Trophoblast cell (in vitro differentiated cells and primary cell): ENCODE measurements at regions not wholly inside any gene's neighbourhood (a gene's known extent, or its start where the extent isn't known, plus 50 kb on each side); places are given as distances from the start of the nearest gene placed in this dataset.
A peak's percentile ranks its signal among the peaks of the same experiment; 100 is the strongest.

Experiments used
- DNase-seq, 2 donors: peaks; one replicate each; pipeline ENCODE4 v3.0.0-alpha.2; 2016
- H2AFZ ChIP-seq: 2 replicates; pipeline ENCODE4 v1.6.1; 2013; ENCODE audit warnings: low read length, moderate library complexity, mild to moderate bottlenecking; ENCODE audit not compliant: insufficient read depth, poor library complexity
- H2AK5ac ChIP-seq: 2 replicates; pipeline ENCODE4 v1.6.1; 2013; ENCODE audit warnings: mild to moderate bottlenecking, low read length
- H2BK120ac ChIP-seq: 2 replicates; pipeline ENCODE4 v1.6.1; 2013; ENCODE audit warnings: low read length, mild to moderate bottlenecking, moderate library complexity; ENCODE audit not compliant: insufficient read depth, poor library complexity
- H2BK12ac ChIP-seq: 2 replicates; pipeline ENCODE4 v1.6.1; 2013; ENCODE audit warnings: mild to moderate bottlenecking, low read length, moderate library complexity
- H2BK5ac ChIP-seq: 2 replicates; pipeline ENCODE4 v1.6.1; 2013; ENCODE audit warnings: low read length, low read depth, moderate library complexity, mild to moderate bottlenecking; ENCODE audit not compliant: poor library complexity
- H3K14ac ChIP-seq: 2 replicates; pipeline ENCODE4 v1.6.1; 2013; ENCODE audit warnings: mild to moderate bottlenecking, low read length
- H3K18ac ChIP-seq: 2 replicates; pipeline ENCODE4 v1.6.1; 2013; ENCODE audit warnings: mild to moderate bottlenecking, low read length
- H3K23ac ChIP-seq: 2 replicates; pipeline ENCODE4 v1.6.1; 2013; ENCODE audit warnings: low read length
- H3K27ac ChIP-seq: 2 replicates; pipeline ENCODE4 v1.5.1; 2013; ENCODE audit warnings: low read depth, mild to moderate bottlenecking, inconsistent platforms, low read length, moderate library complexity
- H3K27me3 ChIP-seq: 2 replicates; pipeline ENCODE4 v1.6.1; 2013; ENCODE audit warnings: inconsistent platforms, mild to moderate bottlenecking, low read length, moderate library complexity; ENCODE audit not compliant: insufficient read depth
- H3K36me3 ChIP-seq, 2 experiments: 1 replicate in 1 of 2; 2 replicates in 1 of 2; pipeline ENCODE4 v1.6.1; 2013; ENCODE audit warnings: low read length in 2 of 2, mild to moderate bottlenecking in 2 of 2, moderate library complexity in 1 of 2; ENCODE audit not compliant: insufficient read depth in 2 of 2, control insufficient read depth in 1 of 2
- H3K4ac ChIP-seq: 2 replicates; pipeline ENCODE4 v1.6.1; 2013; ENCODE audit warnings: low read depth, mild to moderate bottlenecking, low read length, moderate library complexity
- H3K4me1 ChIP-seq, 2 experiments: 1 replicate in 1 of 2; 2 replicates in 1 of 2; pipeline ENCODE4 v1.6.1; 2013; ENCODE audit warnings: low read length in 2 of 2, mild to moderate bottlenecking in 2 of 2, moderate library complexity in 1 of 2; ENCODE audit not compliant: insufficient read depth in 2 of 2, control insufficient read depth in 1 of 2
- H3K4me2 ChIP-seq: 2 replicates; pipeline ENCODE4 v1.6.1; 2013; ENCODE audit warnings: inconsistent platforms, mild to moderate bottlenecking, low read length, moderate library complexity
- H3K4me3 ChIP-seq: 2 replicates; pipeline ENCODE4 v1.5.1; 2013; ENCODE audit warnings: mild to moderate bottlenecking, low read depth, low read length, inconsistent platforms
- H3K79me1 ChIP-seq: one replicate; pipeline ENCODE4 v1.6.1; 2013; ENCODE audit warnings: low read length
- H3K79me2 ChIP-seq: 2 replicates; pipeline ENCODE4 v1.6.1; 2013; ENCODE audit warnings: low read length, mild to moderate bottlenecking; ENCODE audit not compliant: control insufficient read depth, insufficient read depth, poor library complexity
- H3K9ac ChIP-seq: 2 replicates; pipeline ENCODE4 v1.6.1; 2013; ENCODE audit warnings: mild to moderate bottlenecking, low read length
- H3K9me3 ChIP-seq: 2 replicates; pipeline ENCODE4 v1.6.1; 2013; ENCODE audit warnings: low read depth, mild to moderate bottlenecking, control low read depth, inconsistent platforms, low read length; ENCODE audit not compliant: insufficient read depth
- H4K12ac ChIP-seq: 2 replicates; pipeline ENCODE4 v1.6.1; 2013; ENCODE audit warnings: low read depth, mild to moderate bottlenecking, low read length, moderate library complexity
- H4K8ac ChIP-seq: 2 replicates; pipeline ENCODE4 v1.6.1; 2013; ENCODE audit warnings: low read depth, mild to moderate bottlenecking, low read length, moderate library complexity
- H4K91ac ChIP-seq: one replicate; pipeline ENCODE4 v1.6.1; 2013; ENCODE audit warnings: low read depth, mild to moderate bottlenecking, low read length, moderate library complexity
- WGBS: extraction: QIAGEN DNeasy Blood & Tissue Kit; methylation state at CpG from one replicate; pipeline ENCODE4 v1.1.7; 2013; ENCODE audit warnings: missing lambda C conversion rate; ENCODE audit not compliant: insufficient read length, insufficient coverage; ENCODE audit errors: extremely low coverage; 5-methylcytosine and 5-hydroxymethylcytosine counted together

DNA sequence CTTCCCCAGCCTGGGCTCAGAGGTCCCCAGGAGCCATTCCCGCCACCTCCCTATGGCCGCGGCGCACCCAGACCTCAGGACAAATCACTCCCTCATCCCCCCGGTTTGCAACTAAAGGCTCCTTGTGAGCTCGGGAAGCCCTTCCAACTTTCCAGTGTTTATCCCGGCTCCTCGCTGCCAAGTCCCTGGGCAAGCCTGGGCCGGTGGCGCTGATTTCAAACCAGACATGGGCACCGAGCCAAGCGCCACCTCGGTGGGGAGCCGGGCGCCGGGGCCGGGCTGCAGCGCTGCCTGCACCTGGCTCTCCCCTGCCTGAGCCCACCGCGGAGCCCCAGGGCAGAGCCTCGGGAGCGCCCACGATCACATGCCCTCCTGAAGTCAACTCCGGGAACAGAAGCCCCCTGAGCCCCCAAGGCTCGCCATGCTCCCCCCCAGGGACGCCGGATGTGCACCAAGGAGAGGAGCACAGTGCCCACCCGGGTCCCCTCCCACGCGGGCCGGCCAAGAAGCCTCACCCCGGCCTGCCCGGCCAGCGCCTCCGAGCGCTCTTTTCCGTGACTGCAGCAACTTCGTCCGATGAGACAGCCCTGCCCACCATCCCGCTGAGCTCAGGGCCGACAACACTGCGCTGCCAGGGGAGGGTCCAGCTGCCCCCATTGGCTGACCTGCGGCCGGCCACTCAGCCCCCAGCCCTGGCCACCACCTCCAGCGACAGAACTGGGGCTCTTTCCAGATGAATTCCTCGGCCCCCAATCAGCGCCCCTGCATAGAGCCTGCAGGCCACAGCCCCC lies 50.0 kb downstream of the NCOR2 start:
- Histone ChIP-seq H3K4ac (peak overlapping the region; percentile 42), H3K14ac (no peak overlapping the region), H3K9me3 (peaks cover 3% of the 10 kb centered on the region), H3K18ac (peak overlapping the region; percentile 39), H4K8ac (no peak overlapping the region), H3K79me2 (peaks cover 20% of the 10 kb centered on the region), H2AK5ac (no peak overlapping the region), H3K27me3 (no peaks in the 10 kb centered on the region), H3K4me2 (no peak overlapping the region), H4K12ac (no peak overlapping the region), H2BK120ac (no peak overlapping the region), H2BK5ac (no peak overlapping the region), H3K4me3 (no peak overlapping the region), H3K23ac (no peak overlapping the region), H3K36me3 (peaks cover 2 to 8% of the 10 kb centered on the region in 2 experiments), H3K4me1 (peaks cover 37 to 45% of the 10 kb centered on the region in 2 experiments), H2BK12ac (no peak overlapping the region), H3K9ac (no peak overlapping the region), H3K27ac (no peak overlapping the region), H4K91ac (no peak overlapping the region), H2AFZ (no peak overlapping the region), H3K79me1 (peaks cover 14% of the 10 kb centered on the region)
- no CpG with 5 or more reads among the region's 47 CpGs for WGBS
- DNase-seq = no peak

DNA sequence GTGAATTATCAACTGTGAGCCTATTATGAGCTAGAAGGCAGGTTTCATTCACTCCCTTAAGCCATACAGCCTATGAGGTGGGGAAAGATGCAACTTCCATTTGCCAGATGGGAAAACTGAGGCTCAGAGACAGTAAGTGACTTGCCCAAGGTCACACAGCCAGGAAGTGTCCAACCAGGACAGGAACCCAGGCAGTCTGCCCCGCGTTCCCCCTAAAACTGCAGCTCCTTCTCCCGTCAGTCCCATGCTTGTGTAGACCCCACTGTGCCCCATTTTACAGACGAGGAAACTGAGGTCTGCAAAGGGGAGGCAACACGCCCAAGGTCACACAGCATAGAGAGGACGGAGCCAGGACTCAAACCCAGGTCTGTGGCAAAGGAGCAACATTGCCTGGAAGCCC lies 50.6 kb downstream of the NCOR2 start:
- no CpG with 5 or more reads among the region's 6 CpGs for WGBS
- no peak overlapping the region for H4K8ac ChIP-seq
- H3K27me3 ChIP-seq = no peaks in the 10 kb centered on the region
- H2BK120ac ChIP-seq = no peak overlapping the region
- H2AK5ac ChIP-seq = no peak overlapping the region
- H4K12ac ChIP-seq = no peak overlapping the region
- no peak overlapping the region for H2BK12ac ChIP-seq
- DNase-seq = no peak
- H3K4ac ChIP-seq = peak overlapping the region; percentile 42
- H2BK5ac ChIP-seq = no peak overlapping the region
- H3K18ac ChIP-seq = no peak overlapping the region
- no peak overlapping the region for H2AFZ ChIP-seq
- no peak overlapping the region for H3K14ac ChIP-seq
- H3K4me3 ChIP-seq = no peak overlapping the region
- H3K36me3 ChIP-seq = peaks cover 2 to 6% of the 10 kb centered on the region in 2 experiments
- peaks cover 40 to 47% of the 10 kb centered on the region in 2 experiments for H3K4me1 ChIP-seq
- no peak overlapping the region for H3K9ac ChIP-seq
- no peak overlapping the region for H3K27ac ChIP-seq
- no peak overlapping the region for H3K4me2 ChIP-seq
- peaks cover 20% of the 10 kb centered on the region for H3K79me2 ChIP-seq
- H4K91ac ChIP-seq = no peak overlapping the region
- no peak overlapping the region for H3K23ac ChIP-seq
- H3K9me3 ChIP-seq = peaks cover 3% of the 10 kb centered on the region
- peaks cover 14% of the 10 kb centered on the region for H3K79me1 ChIP-seq

DNA sequence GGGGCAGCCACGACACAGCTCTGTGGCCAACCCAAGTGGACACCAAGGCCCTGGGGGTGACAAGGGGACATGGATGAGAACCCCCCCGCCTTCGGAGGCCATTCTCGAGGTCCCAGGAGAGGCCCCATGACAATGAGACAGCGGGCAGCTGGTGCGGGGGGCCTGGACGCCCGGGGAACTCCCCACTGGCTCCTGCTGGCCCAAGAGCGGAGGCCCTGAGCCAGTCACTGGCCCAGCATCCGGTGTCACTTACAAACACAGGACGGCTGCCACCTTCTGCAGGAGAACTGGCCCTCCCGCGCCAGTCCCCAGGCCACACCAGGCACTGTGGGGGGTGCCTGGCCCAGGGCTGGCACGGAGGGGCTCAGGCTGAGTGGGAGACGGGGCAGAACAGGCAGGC lies 51.4 kb downstream of the NCOR2 start:
- DNase-seq = no peak
- Histone ChIP-seq H3K9me3 (peaks cover 3% of the 10 kb centered on the region), H3K27me3 (no peaks in the 10 kb centered on the region), H3K36me3 (peaks cover 2 to 6% of the 10 kb centered on the region in 2 experiments), H3K18ac (peak overlapping the region; percentile 10), H3K4me3 (no peak overlapping the region), H3K23ac (no peak overlapping the region), H3K27ac (no peak overlapping the region), H4K8ac (no peak overlapping the region), H3K9ac (no peak overlapping the region), H2BK120ac (no peak overlapping the region), H3K79me2 (peaks cover 20% of the 10 kb centered on the region), H2AFZ (no peak overlapping the region), H4K12ac (no peak overlapping the region), H3K4ac (peak overlapping the region; percentile 10), H3K4me2 (no peak overlapping the region), H3K14ac (no peak overlapping the region), H3K4me1 (peaks cover 38 to 43% of the 10 kb centered on the region in 2 experiments), H2AK5ac (no peak overlapping the region), H2BK5ac (no peak overlapping the region), H4K91ac (no peak overlapping the region), H2BK12ac (no peak overlapping the region), H3K79me1 (peaks cover 19% of the 10 kb centered on the region)
- no CpG with 5 or more reads among the region's 15 CpGs for WGBS

DNA sequence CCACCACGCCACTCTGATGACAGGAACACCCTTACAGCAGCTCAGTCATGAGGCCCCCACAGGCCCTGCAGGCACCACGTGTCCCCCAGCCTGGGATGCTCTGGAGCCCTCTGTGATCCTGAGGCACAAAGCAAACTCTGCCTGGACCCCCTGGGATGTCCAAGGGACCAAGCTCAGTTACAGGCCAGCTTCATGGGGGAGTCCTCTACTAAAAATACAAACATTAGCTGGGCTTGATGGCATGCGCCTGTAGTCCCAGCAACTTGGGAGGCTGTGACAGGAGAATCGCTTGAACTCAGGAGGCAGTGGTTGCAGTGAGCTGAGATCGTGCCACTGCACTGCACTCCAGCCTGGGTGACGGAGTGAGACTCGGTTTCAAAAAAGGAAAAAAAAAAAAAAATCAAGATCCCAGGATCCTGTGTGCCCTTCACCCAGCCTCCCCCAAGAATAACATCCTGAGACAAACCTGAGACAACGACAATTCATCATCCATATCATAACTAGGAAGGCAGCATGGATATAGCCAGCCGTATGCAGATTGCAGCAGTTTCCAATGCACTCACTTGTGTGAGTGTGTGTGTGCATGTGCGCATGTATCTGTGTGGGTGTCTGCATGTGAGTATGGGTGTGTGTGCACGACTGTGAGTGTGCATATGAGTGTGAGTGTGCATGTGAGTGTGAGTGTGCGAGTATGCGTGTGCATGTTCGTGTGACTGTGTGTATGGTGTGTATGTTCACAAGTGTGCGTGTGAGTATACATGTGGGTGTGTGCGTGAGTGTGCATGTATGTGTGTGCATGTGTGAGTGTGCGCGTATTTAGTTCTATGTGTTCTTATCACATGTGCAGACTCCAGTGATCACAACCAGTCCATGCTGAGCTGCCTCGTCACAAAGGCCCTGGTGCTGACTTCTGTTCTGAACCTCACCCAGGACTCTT lies 52.1 kb downstream of the NCOR2 start:
- Histone ChIP-seq H2BK12ac (no peak overlapping the region), H3K36me3 (peaks cover 2 to 6% of the 10 kb centered on the region in 2 experiments), H3K18ac (peak overlapping the region; percentile 39), H3K4ac (peak overlapping the region; percentile 21), H3K79me1 (peaks cover 17% of the 10 kb centered on the region), H3K4me3 (peak overlapping the region; percentile 50), H3K23ac (no peak overlapping the region), H4K8ac (no peak overlapping the region), H3K27ac (no peak overlapping the region), H3K79me2 (peaks cover 23% of the 10 kb centered on the region), H3K14ac (no peak overlapping the region), H3K4me1 (peaks cover 40 to 41% of the 10 kb centered on the region in 2 experiments), H4K91ac (no peak overlapping the region), H3K9me3 (peaks cover 3% of the 10 kb centered on the region), H3K4me2 (no peak overlapping the region), H4K12ac (no peak overlapping the region), H2BK120ac (no peak overlapping the region), H2BK5ac (no peak overlapping the region), H2AFZ (no peak overlapping the region), H3K9ac (peak overlapping the region; percentile 19), H2AK5ac (no peak overlapping the region), H3K27me3 (no peaks in the 10 kb centered on the region)
- no peak for DNase-seq
- WGBS = no CpG with 5 or more reads among the region's 19 CpGs
